NCI-H2196 (cell line): ENCODE measurements at regions not wholly inside any gene's neighbourhood (a gene's known extent, or its start where the extent isn't known, plus 50 kb on each side); places are given as distances from the start of the nearest gene placed in this dataset.

Experiments
- DNase-seq: peaks from one replicate; lab custom pipeline; 2025; ENCODE audit not compliant: unreplicated experiment; lab: John Stamatoyannopoulos, UW

DNA sequence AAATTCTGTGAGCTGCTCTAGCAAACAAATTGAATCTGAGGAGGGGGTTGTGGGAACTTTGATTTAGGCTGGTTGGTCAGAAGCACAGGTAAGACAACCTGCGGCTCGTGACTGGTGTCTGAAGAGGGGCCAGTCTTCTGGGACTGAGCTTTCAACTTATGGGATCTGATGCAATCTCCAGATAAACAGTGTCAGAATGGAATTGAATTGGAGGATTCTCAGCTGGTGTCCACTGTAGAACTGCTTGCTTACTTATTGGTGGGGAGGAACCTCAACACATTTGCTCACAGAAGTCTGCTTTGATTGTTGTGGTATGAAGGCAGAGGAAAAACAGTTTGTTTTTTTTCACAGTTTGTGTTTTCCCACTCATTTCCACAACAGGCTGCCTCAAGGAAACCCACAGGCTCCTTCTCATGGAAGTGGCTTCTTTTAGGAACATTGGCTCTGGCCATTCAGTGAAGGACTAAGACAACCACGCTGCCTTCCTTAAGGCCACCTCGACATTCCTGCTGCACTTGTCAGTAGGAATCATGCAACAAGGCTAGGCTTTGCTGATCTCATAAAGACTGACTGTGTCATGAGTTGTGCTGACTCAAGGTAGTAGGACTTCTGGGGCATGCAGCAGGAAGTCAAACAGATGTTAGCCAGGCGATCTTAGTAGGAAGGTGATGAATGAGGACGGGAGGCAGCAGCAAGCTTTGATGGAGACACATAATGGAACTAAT lies 104.7 kb downstream of the TSN start:
- DNase-seq = no peak

DNA sequence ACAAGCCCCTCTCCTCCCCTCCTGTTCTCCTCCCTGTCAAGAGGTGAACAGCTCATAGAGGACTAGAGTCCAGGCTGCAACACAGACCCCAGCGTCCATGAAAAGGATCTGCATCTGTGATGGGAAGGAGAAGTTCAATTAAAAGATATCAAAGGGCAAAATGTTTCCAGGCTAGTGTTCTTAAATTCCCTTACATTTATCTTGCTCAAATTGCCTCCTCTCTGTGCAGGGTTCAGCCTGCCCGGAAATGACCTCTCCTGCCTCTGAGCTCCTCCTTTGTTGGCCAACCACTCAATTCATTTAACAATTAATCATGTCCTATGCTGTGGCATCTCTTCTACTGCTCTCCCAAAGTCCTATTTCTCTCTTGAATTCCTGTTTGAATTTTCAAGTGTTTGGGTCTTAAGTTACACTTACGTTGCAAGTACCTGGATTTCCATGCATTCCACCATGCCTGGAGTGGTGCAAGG lies 105.3 kb downstream of the TSN start:
- no peak for DNase-seq

DNA sequence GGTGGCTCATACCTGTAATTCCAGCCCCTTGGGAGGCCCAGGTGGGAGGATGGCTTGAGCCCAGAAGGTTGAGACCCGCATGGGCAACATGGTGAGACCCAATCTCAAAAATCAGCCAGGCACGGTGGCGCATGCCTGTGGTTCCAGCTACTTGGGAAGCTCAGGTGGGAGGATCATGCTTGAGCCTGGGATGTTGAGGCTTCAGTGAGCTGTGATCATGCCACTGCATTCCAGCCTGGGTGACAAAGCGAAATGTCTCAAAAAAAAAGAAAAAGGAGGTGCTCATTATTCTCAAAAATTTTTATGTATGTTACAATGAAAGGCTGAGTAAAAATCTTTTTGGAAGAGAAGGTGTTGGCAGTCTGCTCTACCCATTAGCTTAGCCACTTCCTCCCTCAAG lies 106.8 kb downstream of the TSN start:
- no peak for DNase-seq

DNA sequence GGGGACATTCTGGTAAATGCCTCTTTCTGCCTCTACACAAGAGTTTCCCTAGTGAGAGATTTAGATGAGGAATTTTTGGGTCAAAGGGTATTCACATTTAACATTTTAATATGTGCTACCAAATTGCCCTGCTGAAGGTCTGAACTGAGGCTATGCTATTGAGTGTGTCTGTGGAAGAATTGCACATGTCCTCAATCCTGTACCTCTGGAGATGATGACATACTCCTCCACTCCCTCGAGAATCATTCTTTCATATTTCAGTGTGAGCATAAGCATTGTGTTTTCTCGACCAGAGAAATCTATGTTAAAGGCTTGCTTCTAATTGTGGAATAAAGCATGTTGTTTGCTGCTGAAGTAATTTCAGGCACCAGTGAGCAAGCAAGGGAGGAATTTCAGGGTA lies 110.5 kb downstream of the TSN start:
- DNase-seq = no peak

DNA sequence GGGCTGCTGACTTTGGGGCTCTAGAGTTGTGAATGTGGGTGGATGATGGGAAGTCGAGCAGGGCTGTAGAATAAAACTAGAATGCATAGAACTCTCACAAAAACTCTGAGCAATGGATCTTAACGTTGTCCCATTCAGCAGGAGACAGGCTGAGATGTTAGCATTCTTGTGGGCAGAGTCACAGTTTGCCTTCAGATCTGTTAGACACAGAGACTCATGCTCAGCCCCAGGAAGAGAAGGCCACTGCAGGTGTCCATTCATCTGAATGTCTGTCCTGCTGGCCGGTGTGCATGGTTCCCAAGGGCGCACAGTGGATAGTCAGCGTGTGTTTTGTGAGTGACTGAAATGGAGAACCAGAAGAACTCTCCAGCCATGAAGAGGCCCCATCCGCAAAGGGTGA lies 111.3 kb downstream of the TSN start:
- DNase-seq = no peak

DNA sequence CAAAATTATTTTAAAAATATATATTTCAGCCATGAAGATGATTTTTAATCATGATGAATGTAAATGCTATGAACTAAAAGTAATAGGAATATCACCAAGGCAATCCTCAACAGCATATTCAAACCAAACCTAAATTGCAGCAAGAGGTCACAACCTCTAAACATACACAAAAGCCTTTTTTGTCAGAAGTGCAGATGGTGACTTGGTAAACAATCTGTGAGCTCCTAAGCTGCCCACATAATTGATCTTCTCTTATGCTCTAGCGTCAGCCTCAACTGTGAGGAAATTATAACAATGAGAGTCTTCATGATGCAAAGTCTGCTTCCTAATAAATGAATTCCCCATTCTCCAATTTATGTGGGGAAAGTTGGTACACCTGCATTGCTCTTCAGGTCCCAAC lies 113.2 kb downstream of the TSN start:
- DNase-seq = no peak

DNA sequence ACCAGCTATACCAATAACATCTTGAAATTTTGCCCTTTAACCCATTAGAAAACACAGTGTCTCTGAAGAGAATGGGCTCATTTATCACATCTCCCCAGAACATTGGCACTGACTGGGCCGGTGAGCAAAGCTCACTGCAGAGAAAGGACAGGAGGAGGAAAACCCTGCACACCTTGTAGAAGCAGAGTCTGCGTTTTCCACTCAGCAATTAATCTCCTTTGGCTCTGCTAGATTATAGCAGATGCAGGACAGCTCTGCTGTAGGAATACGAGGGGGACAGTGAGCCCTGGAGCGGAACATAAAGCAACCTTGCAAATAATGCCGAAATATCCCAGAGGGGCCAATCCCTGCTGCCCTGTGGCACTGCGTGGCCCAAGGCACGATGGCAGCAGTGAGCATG lies 113.9 kb downstream of the TSN start:
- DNase-seq = no peak

DNA sequence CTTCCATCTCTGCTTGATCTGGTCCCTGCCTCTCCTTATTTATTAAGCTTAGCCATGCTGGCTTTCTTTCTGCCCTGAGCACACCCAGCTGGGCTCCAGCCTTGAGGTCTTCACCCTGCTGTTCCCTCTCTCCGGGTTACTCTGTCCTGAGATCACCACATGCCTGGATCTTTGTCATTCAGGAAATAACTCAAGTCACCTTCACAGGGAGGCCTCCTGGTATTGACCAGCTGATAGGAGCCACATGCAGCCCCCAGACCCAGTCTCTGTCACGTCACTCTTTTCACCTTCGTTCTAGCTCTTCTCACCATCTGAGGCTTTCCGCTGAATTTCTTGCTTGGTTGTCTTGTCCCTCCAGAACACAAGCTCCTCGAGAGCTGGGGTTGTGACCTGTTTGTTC lies 114.4 kb downstream of the TSN start:
- DNase-seq = no peak

DNA sequence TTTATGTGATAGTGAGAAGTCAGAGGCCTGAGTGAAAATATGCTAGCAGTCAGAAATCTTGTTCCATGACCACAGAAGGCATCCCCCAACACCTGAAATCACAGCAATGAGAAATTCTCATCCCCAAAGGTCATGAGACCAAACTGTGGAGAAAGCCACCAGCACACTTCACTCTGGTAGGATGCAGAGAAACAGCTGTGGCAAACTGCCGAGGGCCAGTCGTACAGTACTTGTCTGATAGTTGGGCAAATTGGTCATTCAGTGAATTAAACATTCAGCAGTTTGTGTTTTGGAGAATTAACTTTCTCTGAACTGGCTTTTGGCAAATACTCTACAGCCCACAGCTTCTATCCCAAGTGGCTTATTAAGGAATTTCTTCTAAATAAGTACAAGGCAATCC lies 117.2 kb downstream of the TSN start:
- no peak for DNase-seq

DNA sequence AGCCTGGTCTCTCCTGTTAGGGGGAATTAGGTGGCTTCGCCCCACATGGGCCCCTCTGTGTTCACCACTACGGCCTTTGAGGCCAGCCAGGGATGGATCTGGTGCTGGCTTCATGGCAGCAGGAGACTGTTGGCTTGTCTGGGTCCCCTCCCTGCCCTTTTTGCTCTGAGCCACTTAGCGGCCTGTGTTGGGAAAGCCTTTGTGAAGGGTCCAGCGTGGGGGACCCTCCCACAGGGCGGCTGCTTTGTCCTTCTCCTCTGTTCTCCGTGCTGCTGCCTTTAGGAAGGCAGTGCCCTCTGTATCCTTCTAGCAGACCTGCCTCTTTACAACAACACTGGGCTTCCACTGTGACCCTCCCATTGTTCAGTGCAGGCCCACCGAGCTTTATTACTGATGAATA lies 118.4 kb downstream of the TSN start:
- no peak for DNase-seq

DNA sequence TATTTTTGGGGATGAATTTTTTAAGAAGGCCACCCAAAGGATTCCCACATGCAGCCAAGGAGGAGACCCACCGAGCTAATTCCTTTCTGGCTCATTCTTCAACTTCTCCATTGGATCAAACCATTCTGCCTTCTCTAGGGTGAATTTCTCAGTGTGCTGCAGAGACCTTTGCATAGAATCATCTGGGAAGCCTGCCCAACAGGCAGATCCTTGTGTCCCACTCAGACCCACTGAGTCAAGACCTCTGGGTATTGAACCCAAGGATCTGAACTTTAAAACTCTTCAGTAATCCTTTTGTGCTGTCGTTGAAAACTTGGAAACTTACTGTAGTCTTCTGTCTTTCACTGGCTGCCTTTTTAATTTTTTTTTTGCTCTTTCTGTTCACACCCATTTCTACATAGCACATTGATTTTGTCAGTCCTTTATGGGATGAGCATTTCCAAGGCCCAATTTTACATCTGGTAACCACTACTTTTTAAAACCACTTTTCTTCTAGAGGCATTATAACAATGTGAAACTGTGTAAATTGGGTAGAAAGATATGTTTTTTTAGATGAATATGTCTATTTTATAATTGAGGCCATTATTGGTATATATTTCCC lies 120.2 kb downstream of the TSN start:
- DNase-seq = no peak

DNA sequence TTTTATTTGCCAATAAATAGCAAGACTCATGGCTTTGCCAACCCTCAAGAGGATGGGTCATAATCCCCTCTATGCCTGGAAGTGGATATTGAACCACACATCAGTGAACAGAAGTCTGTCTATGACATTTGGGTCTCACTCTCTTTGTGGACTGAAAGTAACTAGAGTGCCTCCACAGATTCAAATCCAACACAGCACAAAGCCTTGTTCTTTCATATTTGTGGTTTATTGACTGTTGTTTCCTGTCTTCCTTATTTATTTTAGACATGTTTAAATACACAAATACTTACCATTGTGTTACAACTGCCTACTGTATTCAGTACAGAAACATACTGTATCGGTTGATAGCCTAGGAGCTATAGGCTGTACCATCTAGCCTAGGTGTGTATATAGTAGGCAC lies 121.9 kb downstream of the TSN start:
- no peak for DNase-seq

DNA sequence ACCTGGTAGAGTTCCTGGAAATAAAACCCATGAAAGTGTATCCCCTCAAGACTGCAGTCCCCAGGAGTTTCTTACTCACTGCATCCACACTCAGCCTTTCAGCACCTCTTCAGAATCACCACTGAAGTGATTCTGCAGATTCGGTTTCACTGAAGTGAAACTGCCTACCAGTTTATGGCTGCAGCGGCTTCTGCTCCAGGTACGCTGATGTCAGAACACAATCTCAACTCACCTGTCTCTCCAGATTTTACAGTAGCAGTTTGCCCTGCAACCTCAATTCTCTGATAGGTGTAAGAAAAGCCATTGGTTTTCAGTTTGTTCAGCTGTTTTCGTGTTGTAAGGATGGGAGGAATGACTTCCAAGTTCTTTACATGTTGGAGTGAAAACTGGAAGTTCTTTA lies 124.8 kb downstream of the TSN start:
- DNase-seq = no peak

DNA sequence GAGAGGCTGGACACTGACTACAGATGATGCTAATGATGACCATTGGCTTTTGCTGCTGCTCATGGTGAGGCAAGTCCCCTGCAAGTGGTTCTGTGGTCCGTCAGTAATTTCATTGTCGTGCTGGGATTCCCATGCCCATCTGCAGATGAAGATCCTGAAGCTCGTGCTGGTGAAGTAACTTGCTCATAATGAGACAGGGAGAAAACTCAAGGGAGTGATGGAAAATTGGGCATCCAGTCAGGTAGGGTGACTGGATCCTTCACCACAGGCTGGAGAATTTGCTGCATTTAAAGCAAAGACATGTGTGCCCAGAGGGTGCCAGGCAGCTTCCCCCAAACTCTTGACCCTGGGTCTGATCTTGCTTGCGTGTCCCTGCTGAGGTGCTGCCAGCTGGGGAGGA lies 125.6 kb downstream of the TSN start:
- DNase-seq = no peak

DNA sequence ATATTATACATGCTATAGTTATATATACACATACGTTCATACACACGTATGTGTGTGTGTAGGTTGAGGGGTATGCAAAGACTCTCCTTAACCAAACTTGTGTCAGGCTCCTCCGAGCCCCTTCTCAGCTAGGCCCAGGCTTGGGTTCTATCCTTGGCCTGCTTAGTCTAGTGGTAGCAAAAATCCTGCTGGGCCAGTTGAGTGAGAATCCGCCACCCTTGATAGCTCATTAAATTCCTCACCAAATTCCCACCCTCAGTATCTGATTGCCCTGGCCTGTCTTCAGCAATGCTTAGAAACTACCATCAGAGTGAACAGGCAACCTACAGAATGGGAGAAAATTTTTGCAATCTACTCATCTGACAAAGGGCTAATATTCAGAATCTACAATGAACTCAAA lies 126.5 kb downstream of the TSN start:
- DNase-seq = no peak

DNA sequence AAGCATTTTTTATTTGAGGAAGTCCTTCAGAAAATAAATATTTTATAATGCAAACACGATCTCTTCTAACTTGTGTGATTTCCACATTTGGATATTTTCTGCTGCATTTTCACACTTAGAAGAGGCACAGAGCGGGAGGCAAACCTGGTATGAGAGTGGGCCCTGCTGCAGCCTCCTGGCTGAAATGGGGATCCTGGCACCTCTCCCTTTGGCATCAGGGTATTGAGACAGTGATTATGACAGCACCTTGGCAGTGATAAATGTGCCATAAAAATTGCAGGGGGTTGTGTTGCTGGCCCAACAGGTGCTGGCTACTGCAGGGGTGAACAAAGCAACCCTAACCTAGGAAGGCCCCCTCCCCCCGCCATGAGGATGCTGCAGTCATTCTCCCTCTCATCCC lies 128.6 kb downstream of the TSN start:
- DNase-seq = no peak

DNA sequence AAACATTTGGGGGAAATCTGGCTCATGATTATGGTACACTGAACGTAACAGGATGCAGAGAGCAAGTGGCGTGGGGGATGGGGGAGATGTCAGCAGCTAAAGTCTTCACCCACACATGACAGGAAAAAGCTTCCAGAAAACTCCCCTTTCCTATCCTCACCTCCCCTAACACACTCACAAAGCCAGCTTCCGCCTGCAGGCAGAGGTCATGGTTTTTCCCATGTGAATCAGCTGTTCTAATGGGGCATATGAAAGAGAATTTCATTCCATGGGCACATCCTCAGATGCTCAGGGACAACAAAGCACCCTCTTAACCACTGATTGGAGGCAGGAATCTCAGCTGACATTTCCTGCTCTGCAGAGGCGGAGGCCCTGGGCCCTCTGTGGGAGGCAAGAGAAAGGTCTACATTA lies 129.1 kb downstream of the TSN start:
- DNase-seq = no peak

DNA sequence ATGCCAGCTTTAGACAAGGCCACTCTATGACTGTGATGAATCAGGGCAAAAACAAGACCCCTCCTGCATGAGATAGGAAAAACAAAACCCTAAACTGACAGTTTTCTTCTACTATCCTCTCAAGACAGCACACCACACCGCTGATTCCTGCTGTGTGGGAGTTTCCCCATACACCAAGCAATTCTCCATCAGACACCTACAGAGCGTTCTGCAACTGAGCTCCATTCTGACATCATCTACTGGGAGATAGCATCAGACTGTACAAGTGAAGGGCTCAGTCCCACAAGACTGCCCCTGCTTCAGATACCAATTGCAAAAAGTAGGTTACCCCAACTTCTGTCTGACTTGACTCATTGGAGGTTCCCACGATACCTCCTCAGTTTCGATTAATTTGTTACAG lies 130.6 kb downstream of the TSN start:
- DNase-seq = no peak

DNA sequence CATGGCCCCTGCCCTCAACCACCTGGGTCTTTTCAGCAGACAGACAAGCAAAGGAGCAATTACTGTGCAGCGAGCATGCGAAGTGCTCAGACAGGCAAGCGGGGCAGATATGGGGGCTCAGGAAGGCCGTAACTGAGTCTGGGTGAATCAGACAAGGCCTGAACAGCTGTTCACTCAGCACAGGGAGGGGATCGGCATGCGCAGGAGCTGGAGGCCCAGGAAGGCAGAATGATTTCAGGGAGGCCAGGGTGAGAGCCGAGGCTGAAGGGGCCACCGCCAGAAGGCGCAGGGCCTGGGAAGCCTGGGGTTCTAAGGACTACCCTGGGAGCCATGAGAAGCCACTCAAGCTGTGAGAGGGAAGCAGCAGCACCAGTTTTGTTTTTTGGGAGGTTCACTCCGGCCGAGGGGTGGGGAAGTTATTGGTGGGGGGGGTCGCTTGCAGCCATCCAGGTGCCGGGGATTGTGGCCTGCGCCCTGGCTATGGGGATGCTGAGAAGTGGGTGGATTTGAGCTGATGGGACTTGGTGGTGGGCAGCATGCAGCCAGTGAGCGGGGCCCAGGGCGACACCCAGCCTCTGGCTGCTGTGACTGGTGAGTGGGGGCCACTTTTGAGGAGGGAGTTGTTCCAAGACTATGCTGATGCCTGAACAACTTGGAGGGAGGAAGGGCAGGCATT lies 132.2 kb downstream of the TSN start:
- DNase-seq = no peak

DNA sequence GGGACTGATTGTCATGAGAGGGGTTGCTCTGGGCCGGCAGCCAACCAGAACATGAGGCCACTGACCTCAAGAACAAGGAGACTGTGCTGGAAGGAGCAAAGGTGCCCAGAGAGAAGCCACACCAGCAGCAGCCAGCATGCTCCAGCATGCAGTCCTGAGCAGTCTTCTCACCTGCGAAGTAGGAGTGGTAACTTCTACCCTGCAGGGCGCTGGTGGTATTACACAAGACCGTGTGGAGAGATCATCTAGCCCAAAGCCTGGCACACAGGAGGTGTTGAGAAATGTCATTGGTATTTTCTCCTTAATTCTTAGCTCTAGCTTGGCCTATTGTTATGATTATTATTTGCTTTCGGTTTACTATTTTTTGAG lies 132.7 kb downstream of the TSN start:
- DNase-seq = no peak

DNA sequence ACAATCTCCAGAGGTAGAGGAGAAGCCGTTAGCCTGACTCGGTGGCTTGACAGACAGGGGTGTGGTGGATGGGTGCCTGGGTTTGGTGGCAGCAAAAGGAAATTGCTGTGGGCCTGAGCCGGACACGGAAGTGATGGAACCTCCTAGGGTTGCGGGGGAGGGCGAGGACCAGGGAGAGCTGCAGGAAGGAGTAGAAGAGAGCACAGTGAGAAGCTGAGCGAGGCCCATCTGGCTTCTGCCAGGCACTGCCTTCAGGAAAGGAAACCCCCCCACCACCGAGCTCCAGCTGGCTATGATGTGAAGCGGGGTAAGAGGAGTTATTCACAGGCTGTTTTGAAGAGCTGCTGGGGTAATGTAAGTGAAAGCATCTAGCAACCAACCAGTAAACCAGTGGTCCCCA lies 134.6 kb downstream of the TSN start:
- no peak for DNase-seq

DNA sequence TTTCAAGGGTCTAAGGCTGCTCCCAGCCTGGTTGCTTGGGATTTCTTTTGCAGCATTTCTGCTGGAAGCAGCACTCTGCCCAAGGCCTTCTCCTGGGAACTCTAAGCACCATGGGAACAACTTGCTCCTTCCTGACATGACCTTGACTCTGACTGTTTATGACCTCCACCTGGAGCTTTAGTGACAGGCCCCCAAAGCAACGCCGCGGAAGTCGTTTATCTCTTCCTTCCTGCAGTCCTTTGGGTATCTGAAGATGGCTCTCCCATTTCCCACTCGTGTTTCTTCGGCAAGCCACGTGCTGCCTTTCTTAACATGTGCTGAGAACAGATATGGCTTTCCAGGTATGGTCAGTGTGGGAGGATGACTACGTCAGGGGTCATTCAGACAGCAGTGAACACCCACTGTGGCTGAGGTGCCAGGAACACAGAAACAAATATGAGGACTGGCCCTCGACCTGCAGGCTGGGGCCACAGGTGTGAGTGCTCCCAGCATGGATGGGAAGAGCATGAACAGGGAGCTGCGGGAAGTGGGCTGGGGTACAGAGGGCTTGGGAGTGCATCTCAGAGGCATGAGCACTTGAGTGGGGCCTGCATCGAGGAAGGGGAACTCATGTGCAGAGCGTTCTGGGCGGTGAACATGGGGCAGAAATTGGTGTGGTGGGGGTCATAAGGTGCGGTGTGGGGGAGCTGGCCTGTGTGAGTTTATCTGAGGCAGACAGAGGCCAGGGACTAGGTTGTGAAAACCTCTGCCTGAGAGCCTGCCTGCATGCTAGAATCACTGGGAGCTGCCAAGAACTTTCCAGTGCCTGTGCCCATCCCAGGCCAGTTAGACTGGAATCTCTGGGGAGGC lies 140.5 kb downstream of the TSN start:
- no peak for DNase-seq
